Karpas-422 (cell line): ENCODE measurements at regions not wholly inside any gene's neighbourhood (a gene's known extent, or its start where the extent isn't known, plus 50 kb on each side); places are given as distances from the start of the nearest gene placed in this dataset.

Experiments
- DNase-seq: peaks from one replicate; pipeline ENCODE4 v3.0.0-alpha.2; 2015
- H2AFZ ChIP-seq: fragments of 200-600 bp; sonication (generic); 2 replicates; pipeline ENCODE4 v1.6.1; 2014; ENCODE audit warnings: antibody characterized with exemption, low read length, mixed read lengths
- H3K27ac ChIP-seq: fragments of 200-600 bp; sonication (generic); 2 replicates; pipeline ENCODE4 v1.5.1; 2014; ENCODE audit warnings: mild to moderate bottlenecking, low read length, moderate library complexity
- H3K27me3 ChIP-seq: fragments of 200-600 bp; sonication (generic); 2 replicates; pipeline ENCODE4 v1.6.1; 2014; ENCODE audit warnings: low read length, mixed read lengths
- H3K36me3 ChIP-seq: fragments of 200-600 bp; sonication (generic); 2 replicates; pipeline ENCODE4 v1.6.1; 2014; ENCODE audit warnings: low read length, mixed read lengths; ENCODE audit not compliant: insufficient read depth
- H3K4me1 ChIP-seq: fragments of 200-600 bp; sonication (generic); 2 replicates; pipeline ENCODE4 v1.6.1; 2014; ENCODE audit warnings: mild to moderate bottlenecking, low read length, mixed read lengths
- H3K4me2 ChIP-seq: fragments of 200-600 bp; sonication (generic); 2 replicates; pipeline ENCODE4 v1.6.1; 2014; ENCODE audit warnings: low read length, low read depth, mild to moderate bottlenecking; ENCODE audit not compliant: poor library complexity, severe bottlenecking
- H3K4me3 ChIP-seq: fragments of 200-600 bp; sonication (generic); 2 replicates; pipeline ENCODE4 v1.5.1; 2014; ENCODE audit warnings: mild to moderate bottlenecking, antibody characterized with exemption, low read length, mixed read lengths
- H3K79me2 ChIP-seq: fragments of 200-600 bp; sonication (generic); 2 replicates; pipeline ENCODE4 v1.6.1; 2014; ENCODE audit warnings: mild to moderate bottlenecking, low read length, mixed read lengths
- H3K9ac ChIP-seq: fragments of 200-600 bp; sonication (generic); 2 replicates; pipeline ENCODE4 v1.6.0; 2014; ENCODE audit warnings: low read length
- H3K9me2 ChIP-seq: fragments of 200-600 bp; sonication (generic), shearing (Covaris generic); replicated peaks from 2 replicates; pipeline ENCODE4 v1.6.0; 2014; ENCODE audit warnings: mild to moderate bottlenecking, low read length, moderate library complexity; ENCODE audit not compliant: insufficient read depth
- H3K9me3 ChIP-seq: fragments of 300-700, 200-600 bp; sonication (generic); 2 replicates; pipeline ENCODE4 v1.6.1; 2014; ENCODE audit warnings: low read length, mixed read lengths
- H4K20me1 ChIP-seq: fragments of 200-600 bp; sonication (generic); 2 replicates; pipeline ENCODE4 v1.6.1; 2014; ENCODE audit warnings: mild to moderate bottlenecking, antibody characterized with exemption, low read length, low read depth; ENCODE audit not compliant: insufficient read depth

GRCh38 chr4:187767158-187767557, 228.4 kb upstream of the ZFP42 start:
- no peak overlapping the region for H3K27ac ChIP-seq
- H2AFZ ChIP-seq: no peak overlapping the region
- H3K4me1 ChIP-seq: no peaks in the 10 kb centered on the region
- no peaks in the 10 kb centered on the region for H3K9me3 ChIP-seq
- H4K20me1 ChIP-seq: no peaks in the 10 kb centered on the region
- H3K36me3 ChIP-seq: no peaks in the 10 kb centered on the region
- no peak for DNase-seq
- no peak overlapping the region for H3K4me2 ChIP-seq
- no peak overlapping the region for H3K4me3 ChIP-seq
- no peaks in the 10 kb centered on the region for H3K9me2 ChIP-seq
- H3K27me3 ChIP-seq: no peaks in the 10 kb centered on the region
- no peak overlapping the region for H3K9ac ChIP-seq
- H3K79me2 ChIP-seq: no peaks in the 10 kb centered on the region

- Histone ChIP-seq H3K4me3 (no peak overlapping the region), H3K36me3 (no peaks in the 10 kb centered on the region), H3K9ac (no peak overlapping the region), H3K4me2 (no peak overlapping the region), H3K27ac (no peak overlapping the region), H3K4me1 (no peaks in the 10 kb centered on the region), H4K20me1 (no peaks in the 10 kb centered on the region), H3K27me3 (no peaks in the 10 kb centered on the region), H3K9me3 (no peaks in the 10 kb centered on the region), H2AFZ (no peak overlapping the region), H3K79me2 (no peaks in the 10 kb centered on the region), H3K9me2 (no peaks in the 10 kb centered on the region)
- DNase-seq: no peak
Measured at GRCh38 chr4:187767687-187768086, 227.9 kb upstream of the ZFP42 start.

GRCh38 chr4:187770345-187770744, 225.2 kb upstream of the ZFP42 start:
- H3K27me3 ChIP-seq: no peaks in the 10 kb centered on the region
- no peaks in the 10 kb centered on the region for H3K4me1 ChIP-seq
- H3K4me2 ChIP-seq: no peak overlapping the region
- H3K79me2 ChIP-seq: no peaks in the 10 kb centered on the region
- no peak overlapping the region for H3K27ac ChIP-seq
- H2AFZ ChIP-seq: no peak overlapping the region
- no peak for DNase-seq
- H3K9me2 ChIP-seq: no peaks in the 10 kb centered on the region
- H3K9ac ChIP-seq: no peak overlapping the region
- H4K20me1 ChIP-seq: no peaks in the 10 kb centered on the region
- no peaks in the 10 kb centered on the region for H3K36me3 ChIP-seq
- no peaks in the 10 kb centered on the region for H3K9me3 ChIP-seq
- H3K4me3 ChIP-seq: no peak overlapping the region

GRCh38 chr4:187777954-187778353, 217.6 kb upstream of the ZFP42 start:
- Histone ChIP-seq H3K4me2 (no peak overlapping the region), H3K4me3 (no peak overlapping the region)

GRCh38 chr4:187780070-187780469, 215.5 kb upstream of the ZFP42 start:
- no peak overlapping the region for H3K4me3 ChIP-seq
- no peaks in the 10 kb centered on the region for H3K4me1 ChIP-seq
- H3K4me2 ChIP-seq: no peak overlapping the region
- H4K20me1 ChIP-seq: no peaks in the 10 kb centered on the region
- no peaks in the 10 kb centered on the region for H3K27me3 ChIP-seq
- no peaks in the 10 kb centered on the region for H3K79me2 ChIP-seq
- DNase-seq: no peak
- H3K36me3 ChIP-seq: no peaks in the 10 kb centered on the region
- H3K27ac ChIP-seq: no peak overlapping the region
- no peak overlapping the region for H2AFZ ChIP-seq
- no peaks in the 10 kb centered on the region for H3K9me2 ChIP-seq
- H3K9me3 ChIP-seq: no peaks in the 10 kb centered on the region
- H3K9ac ChIP-seq: no peak overlapping the region

More at GRCh38 chr4:187777954-187778353, 217.6 kb upstream of the ZFP42 start:
- H3K9me2 ChIP-seq: no peaks in the 10 kb centered on the region
- no peak for DNase-seq
- H2AFZ ChIP-seq: no peak overlapping the region
- no peaks in the 10 kb centered on the region for H4K20me1 ChIP-seq
- no peaks in the 10 kb centered on the region for H3K27me3 ChIP-seq
- no peaks in the 10 kb centered on the region for H3K9me3 ChIP-seq
- H3K79me2 ChIP-seq: no peaks in the 10 kb centered on the region
- no peak overlapping the region for H3K9ac ChIP-seq
- no peak overlapping the region for H3K27ac ChIP-seq
- H3K36me3 ChIP-seq: no peaks in the 10 kb centered on the region
- H3K4me1 ChIP-seq: no peaks in the 10 kb centered on the region

GRCh38 chr4:187782286-187782824, 213.2 kb upstream of the ZFP42 start:
- no peak overlapping the region for H3K4me3 ChIP-seq
- no peaks in the 10 kb centered on the region for H3K79me2 ChIP-seq
- H3K9ac ChIP-seq: no peak overlapping the region
- no peaks in the 10 kb centered on the region for H3K4me1 ChIP-seq
- no peaks in the 10 kb centered on the region for H3K27me3 ChIP-seq
- H3K36me3 ChIP-seq: no peaks in the 10 kb centered on the region
- no peaks in the 10 kb centered on the region for H4K20me1 ChIP-seq
- no peaks in the 10 kb centered on the region for H3K9me3 ChIP-seq
- DNase-seq: no peak
- H3K4me2 ChIP-seq: no peak overlapping the region
- H3K9me2 ChIP-seq: no peaks in the 10 kb centered on the region
- no peak overlapping the region for H2AFZ ChIP-seq
- H3K27ac ChIP-seq: no peak overlapping the region

- Histone ChIP-seq H4K20me1 (no peaks in the 10 kb centered on the region), H3K4me1 (no peaks in the 10 kb centered on the region), H3K4me3 (no peak overlapping the region), H3K4me2 (no peak overlapping the region), H3K79me2 (no peaks in the 10 kb centered on the region), H3K9ac (no peak overlapping the region), H3K36me3 (no peaks in the 10 kb centered on the region), H3K27ac (no peak overlapping the region), H3K27me3 (no peaks in the 10 kb centered on the region), H2AFZ (no peak overlapping the region), H3K9me3 (no peaks in the 10 kb centered on the region), H3K9me2 (no peaks in the 10 kb centered on the region)
- DNase-seq: no peak
Measured at GRCh38 chr4:187786190-187786589, 209.4 kb upstream of the ZFP42 start.

- Histone ChIP-seq H2AFZ (no peak overlapping the region), H4K20me1 (no peaks in the 10 kb centered on the region), H3K9me3 (no peaks in the 10 kb centered on the region), H3K4me1 (no peaks in the 10 kb centered on the region), H3K9ac (no peak overlapping the region), H3K9me2 (no peaks in the 10 kb centered on the region), H3K27ac (no peak overlapping the region), H3K4me2 (no peak overlapping the region), H3K4me3 (no peak overlapping the region), H3K27me3 (no peaks in the 10 kb centered on the region), H3K36me3 (no peaks in the 10 kb centered on the region), H3K79me2 (no peaks in the 10 kb centered on the region)
- no peak for DNase-seq
Measured at GRCh38 chr4:187789078-187789477, 206.5 kb upstream of the ZFP42 start.

GRCh38 chr4:187795737-187796136, 199.8 kb upstream of the ZFP42 start:
- Histone ChIP-seq H3K36me3 (no peaks in the 10 kb centered on the region), H3K4me3 (no peak overlapping the region), H2AFZ (no peak overlapping the region), H3K79me2 (no peaks in the 10 kb centered on the region), H3K4me1 (no peaks in the 10 kb centered on the region), H4K20me1 (no peaks in the 10 kb centered on the region), H3K27me3 (no peaks in the 10 kb centered on the region), H3K9me3 (no peaks in the 10 kb centered on the region), H3K27ac (no peak overlapping the region), H3K4me2 (no peak overlapping the region), H3K9me2 (no peaks in the 10 kb centered on the region), H3K9ac (no peak overlapping the region)
- no peak for DNase-seq
